NCI-H2171 (cell line): ENCODE measurements at regions not wholly inside any gene's neighbourhood (a gene's known extent, or its start where the extent isn't known, plus 50 kb on each side); places are given as distances from the start of the nearest gene placed in this dataset.
A peak's percentile ranks its signal among the peaks of the same experiment; 100 is the strongest.
"Not testable (repeated sequence)": the region's sequence is repeated elsewhere in the genome, so short reads cannot be mapped to it uniquely, and the experiment has no call there.

ENCODE experiments used
- DNase-seq: peaks from one replicate; lab custom pipeline; 2025; lab: John Stamatoyannopoulos, UW

GRCh38 chr3:177710506-177710905, 513.2 kb upstream of the TBL1XR1 start:
- no peak for DNase-seq

- DNase-seq, result no peak
Measured at GRCh38 chr3:177711637-177712036, 514.4 kb upstream of the TBL1XR1 start.

DNA sequence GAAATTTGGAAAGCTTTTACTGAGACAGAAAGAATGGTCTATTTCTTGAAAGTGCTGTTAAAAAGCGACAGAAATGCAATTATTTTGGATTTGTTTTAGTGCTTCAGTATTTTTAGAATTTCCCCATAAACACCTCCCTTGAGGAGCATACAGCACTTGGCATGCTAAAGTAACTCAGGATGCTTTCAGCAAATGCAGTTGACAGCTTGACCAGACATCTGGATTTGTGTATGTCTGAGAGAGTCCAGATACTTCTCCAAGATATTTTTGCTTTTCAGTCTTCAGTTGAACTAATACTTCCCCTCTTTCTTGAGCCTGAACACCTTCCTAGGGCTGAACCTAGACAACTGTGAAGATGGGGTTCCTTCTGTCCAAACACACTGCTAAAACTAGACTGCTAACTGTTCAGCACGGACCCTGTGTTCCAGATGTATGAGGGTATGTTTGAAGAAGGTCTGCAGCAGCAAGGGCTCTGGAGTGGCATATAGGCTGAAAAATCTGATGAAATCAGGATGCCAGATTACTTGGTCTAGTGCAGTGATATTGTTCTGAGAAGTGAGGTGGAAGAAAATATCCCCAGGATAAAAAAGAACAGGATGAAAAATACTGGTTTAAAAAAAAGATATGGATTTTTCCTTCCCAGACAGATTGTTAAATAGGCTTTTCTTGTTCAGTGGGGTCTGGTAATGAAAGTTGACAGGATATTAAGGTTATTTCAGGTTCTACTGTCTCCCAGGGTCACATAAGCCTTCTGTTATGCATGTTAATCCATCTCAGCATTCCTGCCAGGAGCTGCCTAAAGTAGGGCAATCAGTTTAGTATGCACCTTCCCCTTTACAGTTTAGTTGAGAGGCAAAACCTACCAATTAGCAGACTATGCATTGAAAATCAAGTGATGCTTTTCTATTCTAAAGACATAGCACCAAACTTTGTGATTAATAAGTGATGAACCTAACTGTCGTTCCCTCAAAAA, 516.9 kb upstream of the TBL1XR1 start:
- no peak for DNase-seq

- DNase-seq, result no peak
Measured at GRCh38 chr3:177714945-177715344, 517.7 kb upstream of the TBL1XR1 start.

- no peak for DNase-seq
Measured at GRCh38 chr3:177715980-177716379, 518.7 kb upstream of the TBL1XR1 start.

- DNase-seq, result not testable (repeated sequence)
Measured at GRCh38 chr3:177720927-177721326, 523.6 kb upstream of the TBL1XR1 start.

- DNase-seq, result no peak
Measured at GRCh38 chr3:177721864-177722785, 524.8 kb upstream of the TBL1XR1 start.

DNA sequence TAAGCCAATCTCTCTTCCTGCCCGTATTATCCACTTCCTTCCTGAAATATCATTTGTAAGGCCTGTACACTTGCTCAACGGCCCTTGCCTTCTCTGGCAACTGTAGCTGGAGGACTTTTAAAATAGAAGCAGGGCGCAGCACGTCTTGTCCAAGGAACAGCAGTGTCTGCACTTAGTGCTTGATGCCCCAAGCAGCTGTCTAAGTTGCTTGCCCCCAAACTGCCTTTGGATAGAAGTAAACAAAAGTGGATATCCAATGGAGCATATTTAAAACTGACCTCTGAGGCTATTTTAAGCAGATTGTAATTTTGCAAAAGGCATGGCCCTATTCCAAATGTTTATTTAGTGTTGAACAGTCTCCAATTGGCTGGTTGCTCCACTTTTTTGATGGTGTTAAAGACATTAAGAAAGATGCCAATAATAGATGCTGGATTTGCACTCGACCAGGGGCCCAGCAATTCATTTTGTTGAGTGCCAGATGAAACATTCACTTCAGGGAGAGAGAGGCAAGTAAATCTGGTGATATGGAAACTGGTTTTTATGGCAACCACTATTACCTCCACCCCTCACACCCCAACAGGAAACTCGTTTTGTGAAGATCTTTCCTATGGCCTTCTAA, 526.8 kb upstream of the TBL1XR1 start:
- DNase-seq, result no peak

- no peak for DNase-seq
Measured at GRCh38 chr3:177725165-177725564, 527.9 kb upstream of the TBL1XR1 start.

DNA sequence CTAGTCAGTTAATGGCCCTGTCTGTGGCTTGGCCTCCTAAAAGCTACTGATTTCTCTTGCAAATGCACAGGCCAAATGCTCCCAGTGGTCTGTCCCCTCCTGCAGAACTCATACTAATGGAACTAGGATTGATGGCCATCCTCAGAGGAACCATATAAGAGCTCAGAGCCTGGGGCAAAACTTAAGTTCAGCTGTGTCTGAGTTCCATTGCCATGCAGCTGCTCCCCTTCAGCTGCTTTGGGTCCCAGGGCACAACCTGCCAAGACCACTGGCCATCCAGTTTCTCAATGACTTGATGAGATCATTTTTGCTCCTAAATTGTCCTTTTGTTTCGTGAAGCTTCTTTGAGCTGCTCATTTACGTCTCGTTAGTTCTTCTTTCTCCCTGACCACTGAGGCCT, 529.5 kb upstream of the TBL1XR1 start:
- no peak for DNase-seq

DNA sequence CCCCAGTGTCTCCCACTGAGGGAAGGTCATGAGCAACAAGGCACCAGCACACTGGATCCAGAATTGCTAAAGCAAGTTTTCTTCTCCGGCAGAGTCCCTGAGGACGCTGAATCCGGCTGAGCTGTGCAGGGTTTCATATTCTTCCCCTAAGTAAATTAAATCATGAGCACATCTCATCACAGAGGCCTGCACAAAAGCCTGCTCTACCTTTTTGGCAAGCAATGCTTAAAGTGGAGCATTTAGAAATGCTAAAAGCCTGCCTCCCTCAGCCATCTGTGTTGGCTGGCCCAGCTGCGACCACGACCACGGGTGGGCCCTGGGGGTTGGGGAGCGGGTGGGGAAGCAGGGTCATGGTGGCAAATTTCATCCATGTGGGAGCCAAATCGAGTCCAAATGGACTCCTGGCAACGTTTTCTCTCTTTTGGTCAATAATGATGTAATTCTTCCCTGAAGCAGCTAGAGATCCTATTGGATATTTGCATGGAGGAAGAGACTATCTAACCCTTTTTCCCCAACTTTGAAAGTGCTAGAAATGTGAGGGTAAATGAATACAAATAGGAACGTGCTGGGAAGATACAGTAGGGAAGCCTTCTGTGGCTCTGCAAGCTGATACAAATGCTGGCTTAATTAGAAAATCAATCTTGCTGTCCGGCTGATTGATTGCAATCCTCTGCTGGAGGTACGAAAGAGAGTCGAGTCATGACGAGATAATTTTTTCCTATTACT, 532.8 kb upstream of the TBL1XR1 start:
- peak; percentile 27 for DNase-seq

DNA sequence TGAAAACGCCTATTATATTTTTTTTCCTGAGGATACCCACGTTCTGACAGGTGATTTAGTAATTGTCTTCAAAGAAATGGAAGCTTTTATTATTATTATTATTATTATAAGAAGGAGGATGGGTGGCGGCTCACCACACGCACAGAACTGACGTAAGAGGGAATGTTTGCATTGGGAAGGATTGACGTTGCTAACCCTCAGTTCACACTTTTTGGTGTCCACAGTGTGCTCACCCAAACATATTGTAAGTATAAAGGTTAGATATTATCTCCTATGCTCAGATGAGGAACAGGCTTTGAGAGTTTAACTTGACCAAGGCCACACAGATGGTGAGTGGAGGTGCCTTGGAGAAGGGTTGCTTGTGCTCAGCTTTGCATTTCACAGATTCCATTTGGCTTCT, 533.5 kb upstream of the TBL1XR1 start:
- DNase-seq, result no peak

GRCh38 chr3:177731644-177732268, 534.5 kb upstream of the TBL1XR1 start:
- DNase-seq, result no peak

- no peak for DNase-seq
Measured at GRCh38 chr3:177733233-177733632, 536.0 kb upstream of the TBL1XR1 start.

- peak; percentile 8 for DNase-seq
Measured at GRCh38 chr3:177733936-177734335, 536.7 kb upstream of the TBL1XR1 start.

DNA sequence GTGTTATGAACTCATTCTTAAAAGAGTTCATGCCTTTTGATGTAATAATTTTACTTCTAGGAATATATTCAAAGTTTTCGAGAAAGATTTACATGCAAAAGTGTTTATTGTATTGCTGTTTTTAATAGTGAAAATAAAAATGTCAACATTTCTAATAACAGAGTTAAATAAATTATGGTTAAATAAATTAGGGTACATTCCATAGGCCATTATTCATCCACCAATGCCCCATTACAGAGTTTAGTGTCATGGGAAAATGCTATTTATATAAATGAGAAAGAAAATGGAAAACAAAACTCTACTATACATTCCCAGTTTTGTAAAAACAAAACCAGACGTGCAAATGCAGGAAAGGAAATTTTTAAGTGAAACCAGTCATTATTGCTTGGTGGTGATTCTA, 538.1 kb upstream of the TBL1XR1 start:
- DNase-seq, result no peak

DNA sequence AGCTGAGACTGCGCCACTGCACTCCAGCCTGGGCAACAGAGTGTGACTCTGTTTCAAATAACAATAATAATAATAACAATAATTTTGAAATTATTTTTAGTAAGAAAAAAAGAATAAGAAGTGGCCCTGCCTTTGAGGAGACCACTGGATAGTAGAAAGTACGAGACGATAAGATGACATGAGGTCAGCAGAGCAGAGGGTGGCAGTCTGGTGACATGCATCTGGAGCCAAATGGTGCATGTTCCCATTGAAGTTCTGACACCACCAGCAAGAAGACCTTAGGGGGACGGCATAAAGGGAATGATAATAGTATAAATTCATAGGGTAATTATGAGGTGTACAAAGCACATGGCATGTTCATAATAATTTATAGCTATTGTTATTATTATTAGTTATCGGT, 542.2 kb upstream of the TBL1XR1 start:
- DNase-seq, result no peak

DNA sequence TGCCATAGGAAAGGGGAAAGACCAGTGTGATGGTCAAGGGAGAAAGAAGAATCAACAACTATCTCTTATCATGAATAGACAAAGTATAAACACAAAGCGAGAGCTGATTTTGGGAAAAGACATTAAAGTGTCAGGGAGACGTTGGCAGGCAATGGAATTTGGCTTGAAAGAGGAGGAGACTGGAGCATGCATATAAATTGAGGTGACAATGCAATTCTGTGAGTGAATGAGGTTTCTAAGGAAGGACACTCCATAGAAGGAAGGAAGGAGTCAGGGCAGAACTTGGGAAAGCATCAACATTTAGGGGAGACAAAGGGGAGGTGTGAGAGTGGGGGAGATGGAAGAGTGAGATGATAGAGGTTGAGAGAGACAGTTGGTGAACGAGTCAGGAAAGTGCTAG, 543.0 kb upstream of the TBL1XR1 start:
- no peak for DNase-seq

GRCh38 chr3:177742273-177742672, 545.0 kb upstream of the TBL1XR1 start:
- no peak for DNase-seq

GRCh38 chr3:177743173-177743890, 546.0 kb upstream of the TBL1XR1 start:
- DNase-seq, result no peak
